ENCODE measurements at regions not wholly inside any gene's neighbourhood (a gene's known extent, or its start where the extent isn't known, plus 50 kb on each side); places are given as distances from the start of the nearest gene placed in this dataset.

GRCh38 chr1:199843861-199844260 is 183.6 kb upstream of the NR5A2 start:
- no peaks in the 10 kb centered on the region for H3K27me3 ChIP-seq
- no peak for DNase-seq
- TF ChIP-seq POLR2A (IDR thresholded peaks at IDR 0.05) (no peak), CTCF (IDR thresholded peaks at IDR 0.05) (no peak)
- no peaks in the 10 kb centered on the region for H3K9me3 ChIP-seq
- H3K27ac ChIP-seq = no peak overlapping the region
- H3K4me1 ChIP-seq = no peaks in the 10 kb centered on the region
- intact Hi-C loops (cut with DNase I) = no loop called here
- no peak overlapping the region for H3K4me3 ChIP-seq
- WGBS, 2 donors = 17 to 27% methylated on average over 2 of the region's 2 CpGs
- H3K36me3 ChIP-seq = no peaks in the 10 kb centered on the region

- Histone ChIP-seq H3K9me3 (no peaks in the 10 kb centered on the region), H3K4me1 (no peaks in the 10 kb centered on the region), H3K4me3 (no peak overlapping the region), H3K27me3 (no peaks in the 10 kb centered on the region), H3K36me3 (no peaks in the 10 kb centered on the region), H3K27ac (no peak overlapping the region)
- intact Hi-C loops (cut with DNase I) = no loop called here
- DNase-seq = no peak
- no peak for TF ChIP-seq CTCF (IDR thresholded peaks at IDR 0.05)
- TF ChIP-seq POLR2A (IDR thresholded peaks at IDR 0.05) = no peak
- 80 to 83% methylated on average over 8 of the region's 8 CpGs for WGBS, 2 donors
Observed at GRCh38 chr1:199847021-199847420, 180.5 kb upstream of the NR5A2 start.

- DNase-seq = no peak
- Histone ChIP-seq H3K4me1 (no peaks in the 10 kb centered on the region), H3K4me3 (no peak overlapping the region), H3K36me3 (no peaks in the 10 kb centered on the region), H3K9me3 (no peaks in the 10 kb centered on the region), H3K27me3 (no peaks in the 10 kb centered on the region), H3K27ac (no peak overlapping the region)
- 61 to 64% methylated on average over 2 of the region's 2 CpGs for WGBS, 2 donors
- no peak for TF ChIP-seq CTCF (IDR thresholded peaks at IDR 0.05)
- intact Hi-C loops (cut with DNase I) = no loop called here
Observed at GRCh38 chr1:199851439-199852140, 175.9 kb upstream of the NR5A2 start.

GRCh38 chr1:199854686-199855321 is 172.7 kb upstream of the NR5A2 start:
- 68 to 69% methylated on average over 3 of the region's 3 CpGs for WGBS, 2 donors
- Histone ChIP-seq H3K9me3 (no peaks in the 10 kb centered on the region), H3K27ac (no peak overlapping the region), H3K4me3 (no peak overlapping the region), H3K27me3 (no peaks in the 10 kb centered on the region), H3K4me1 (no peaks in the 10 kb centered on the region), H3K36me3 (no peaks in the 10 kb centered on the region)
- no peak for TF ChIP-seq CTCF (IDR thresholded peaks at IDR 0.05)
- no peak for TF ChIP-seq POLR2A (IDR thresholded peaks at IDR 0.05)
- DNase-seq = no peak
- intact Hi-C loops (cut with DNase I) = no loop called here

- TF ChIP-seq CTCF (IDR thresholded peaks at IDR 0.05) (no peak), POLR2A (IDR thresholded peaks at IDR 0.05) (no peak)
- H3K27me3 ChIP-seq = no peaks in the 10 kb centered on the region
- intact Hi-C loops (cut with DNase I) = no loop called here
Observed at GRCh38 chr1:199855580-199855979, 171.9 kb upstream of the NR5A2 start.

More at GRCh38 chr1:199855580-199855979, 171.9 kb upstream of the NR5A2 start:
- H3K36me3 ChIP-seq = no peaks in the 10 kb centered on the region
- H3K4me1 ChIP-seq = no peaks in the 10 kb centered on the region
- H3K27ac ChIP-seq = no peak overlapping the region
- WGBS, 2 donors = 35 to 39% methylated on average over 4 of the region's 4 CpGs
- H3K9me3 ChIP-seq = no peaks in the 10 kb centered on the region
- H3K4me3 ChIP-seq = no peak overlapping the region
- no peak for DNase-seq
